Thoracic aorta (tissue), 2 donors: ENCODE measurements at regions not wholly inside any gene's neighbourhood (a gene's known extent, or its start where the extent isn't known, plus 50 kb on each side); places are given as distances from the start of the nearest gene placed in this dataset.
"Not testable (repeated sequence)": the region's sequence is repeated elsewhere in the genome, so short reads cannot be mapped to it uniquely, and the experiment has no call there.

Source experiments
- ATAC-seq: fragments of 150-250 bp; one replicate; pipeline ENCODE4 v1.8.0; 2017; ENCODE audit warnings: low read depth; ENCODE audit not compliant: insufficient number of reproducible peaks, low FRiP score
- DNase-seq: peaks from one replicate; pipeline ENCODE4 v3.0.0-alpha.2; 2020; ENCODE audit warnings: low spot score
- H3K27ac ChIP-seq, 2 donors: fragments of 200-600 bp; sonication (generic); 1 replicate in 1 of 2; 2 replicates in 1 of 2; pipeline ENCODE4 v1.5.1; 2016; ENCODE audit warnings: mild to moderate bottlenecking in 2 of 2, moderate library complexity in 2 of 2
- H3K27me3 ChIP-seq: fragments of 200-600 bp; sonication (generic); replicated peaks from 2 replicates; pipeline ENCODE4 v1.6.0; 2016; ENCODE audit warnings: mild to moderate bottlenecking; ENCODE audit not compliant: insufficient read depth
- H3K36me3 ChIP-seq: fragments of 200-600 bp; sonication (generic); one replicate; pipeline ENCODE4 v1.5.1; 2016
- H3K4me1 ChIP-seq, 2 donors: fragments of 200-600 bp; sonication (generic); 1 replicate in 1 of 2; 2 replicates in 1 of 2; pipeline versions ENCODE4 v1.5.1 to v1.6.0; 2016; ENCODE audit warnings: low read depth in 2 of 2, mild to moderate bottlenecking in 1 of 2; ENCODE audit not compliant: control insufficient read depth in 1 of 2
- H3K4me3 ChIP-seq: fragments of 200-600 bp; sonication (generic); 2 replicates; pipeline ENCODE4 v1.5.1; 2016; ENCODE audit warnings: mild to moderate bottlenecking
- H3K9me3 ChIP-seq: fragments of 200-600 bp; sonication (generic); 2 replicates; pipeline ENCODE4 v1.5.1; 2016
- CTCF ChIP-seq: fragments of 200-600 bp; sonication (generic); IDR thresholded peaks from one replicate; pipeline ENCODE4 v1.5.1; 2019; ENCODE audit warnings: antibody characterized with exemption

GRCh38 chr19:37313335-37313627 lies 57.6 kb upstream of the ZNF527 start:
- ATAC-seq (no peak), DNase-seq (no peak)
- H3K4me1 ChIP-seq, result peaks cover 4 to 8% of the 10 kb centered on the region in 2 donors
- no peaks in the 10 kb centered on the region for H3K9me3 ChIP-seq
- peak overlapping the region in 1 of 2 donors; percentile 66 for H3K27ac ChIP-seq
- no peaks in the 10 kb centered on the region for H3K36me3 ChIP-seq
- H3K4me3 ChIP-seq, result peak overlapping the region; percentile 74
- H3K27me3 ChIP-seq, result no peaks in the 10 kb centered on the region
- TF ChIP-seq CTCF, result no peak

DNA sequence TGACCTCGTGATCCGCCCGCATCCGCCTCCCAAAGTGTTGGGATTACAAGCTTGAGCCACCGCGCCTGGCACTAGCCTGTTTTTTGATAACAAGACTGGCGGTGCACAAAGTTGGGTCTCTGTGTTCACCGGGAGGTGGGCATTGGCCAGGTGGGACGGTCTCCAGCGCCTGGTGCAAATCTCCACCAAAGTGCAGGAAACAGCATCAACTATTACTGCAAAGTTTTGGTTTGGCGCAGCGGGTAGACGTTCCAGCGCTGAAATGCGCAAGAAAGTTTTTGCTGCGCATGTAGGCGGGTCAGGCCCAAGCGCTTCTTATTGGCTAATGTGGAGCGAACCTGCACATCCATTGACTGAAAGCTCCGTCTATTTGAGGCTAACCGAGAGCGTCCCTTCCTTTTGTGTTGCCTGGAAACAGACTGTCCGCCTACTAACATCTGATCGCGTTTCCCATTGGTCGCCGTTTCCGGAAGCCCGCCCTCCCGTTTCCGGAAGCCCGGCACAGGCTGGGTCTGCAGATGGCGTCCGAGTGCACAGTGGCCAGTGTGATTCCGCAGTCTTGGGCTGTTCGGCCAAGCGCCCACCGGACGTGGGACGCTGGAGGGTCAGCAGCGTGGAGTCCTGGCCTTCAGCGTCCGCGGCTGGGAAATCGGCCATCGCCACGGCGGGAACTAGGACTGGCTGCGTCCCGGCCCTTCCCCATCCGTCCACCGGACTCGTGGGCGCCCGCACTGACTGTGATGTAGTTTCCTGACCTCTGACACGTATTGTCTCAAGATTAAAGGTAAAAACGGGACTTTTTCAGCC lies 53.3 kb upstream of the ZNF527 start:
- no peaks in the 10 kb centered on the region for H3K9me3 ChIP-seq
- H3K36me3 ChIP-seq, result no peaks in the 10 kb centered on the region
- DNase-seq (peak; percentile 92), ATAC-seq (peak; percentile 100)
- peaks cover 11 to 21% of the 10 kb centered on the region in 2 donors for H3K4me1 ChIP-seq
- H3K27me3 ChIP-seq, result no peaks in the 10 kb centered on the region
- peak overlapping the region; percentile 84 to 86 for H3K27ac ChIP-seq
- TF ChIP-seq CTCF, result peak; percentile 41
- H3K4me3 ChIP-seq, result peak overlapping the region; percentile 98

DNA sequence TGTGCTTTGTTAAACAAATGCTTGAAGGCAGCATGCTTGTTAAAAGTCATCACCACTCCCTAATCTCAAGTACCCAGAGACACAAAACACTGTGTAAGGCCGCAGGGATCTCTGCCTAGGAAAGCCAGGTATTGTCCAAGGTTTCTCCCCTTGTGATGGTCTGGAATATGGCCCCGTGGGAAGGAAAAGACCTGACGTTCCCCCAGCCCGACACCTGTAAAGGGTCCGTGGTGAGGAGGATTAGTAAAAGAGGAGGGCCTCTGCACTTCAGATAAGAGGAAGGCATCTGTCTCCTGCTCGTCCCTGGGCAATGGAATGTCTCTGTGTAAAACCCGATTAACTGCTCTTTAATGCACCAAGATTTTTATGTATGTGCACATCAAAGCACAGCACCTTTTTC lies 49.9 kb upstream of the ZNF527 start:
- not testable (repeated sequence) for H3K27me3 ChIP-seq, ATAC-seq, H3K4me3 ChIP-seq, H3K27ac ChIP-seq, DNase-seq, H3K9me3 ChIP-seq
- H3K36me3 ChIP-seq, result peaks cover 11% of the 10 kb centered on the region
- H3K4me1 ChIP-seq, result peaks cover 11 to 21% of the 10 kb centered on the region in 2 donors
